HEK293T (cell line): ENCODE measurements at regions not wholly inside any gene's neighbourhood (a gene's known extent, or its start where the extent isn't known, plus 50 kb on each side); places are given as distances from the start of the nearest gene placed in this dataset.

Source experiments
- ARNT ChIP-seq: fragments of 450-650 bp; IDR thresholded peaks from 2 replicates; pipeline ENCODE4 v1.6.1; 2017; ENCODE audit warnings: mild to moderate bottlenecking
- ELF4 ChIP-seq: fragments of 450-650 bp; IDR thresholded peaks from 2 replicates; pipeline ENCODE4 v1.6.1; 2017; ENCODE audit warnings: antibody characterized with exemption
- FOXA1 ChIP-seq: fragments of 450-650 bp; IDR thresholded peaks from 2 replicates; pipeline ENCODE4 v1.6.1; 2016; ENCODE audit warnings: mild to moderate bottlenecking
- FOXK2 ChIP-seq: fragments of 450-650 bp; IDR thresholded peaks from 2 replicates; pipeline ENCODE4 v1.6.1; 2016; ENCODE audit warnings: mild to moderate bottlenecking
- FOXM1 ChIP-seq: fragments of 450-650 bp; IDR thresholded peaks from 2 replicates; pipeline ENCODE4 v1.6.1; 2017; ENCODE audit warnings: mild to moderate bottlenecking, borderline replicate concordance
- HDGF ChIP-seq: fragments of 450-650 bp; IDR thresholded peaks from 2 replicates; pipeline ENCODE4 v1.6.1; 2017; ENCODE audit warnings: antibody characterized with exemption, borderline replicate concordance
- L3MBTL2 ChIP-seq: fragments of 450-650 bp; conservative IDR thresholded peaks from 2 replicates; pipeline ENCODE4 v1.6.1; 2016; ENCODE audit warnings: mild to moderate bottlenecking
- LEF1 ChIP-seq: fragments of 450-650 bp; IDR thresholded peaks from 2 replicates; pipeline ENCODE4 v1.6.1; 2017; ENCODE audit warnings: mild to moderate bottlenecking, borderline replicate concordance
- NFRKB ChIP-seq: fragments of 450-650 bp; IDR thresholded peaks from 2 replicates; pipeline ENCODE4 v1.6.1; 2016; ENCODE audit warnings: mild to moderate bottlenecking, moderate library complexity
- SP1 ChIP-seq: fragments of 450-650 bp; IDR thresholded peaks from 2 replicates; pipeline ENCODE4 v1.6.1; 2017
- SUZ12 ChIP-seq: fragments of 450-650 bp; IDR thresholded peaks from 2 replicates; pipeline ENCODE4 v1.6.1; 2016; ENCODE audit warnings: mild to moderate bottlenecking
- TARDBP ChIP-seq: fragments of 450-650 bp; IDR thresholded peaks from 2 replicates; pipeline ENCODE4 v1.6.1; 2016
- ZNF384 ChIP-seq: fragments of 450-650 bp; IDR thresholded peaks from 2 replicates; pipeline ENCODE4 v1.6.1; 2016

DNA sequence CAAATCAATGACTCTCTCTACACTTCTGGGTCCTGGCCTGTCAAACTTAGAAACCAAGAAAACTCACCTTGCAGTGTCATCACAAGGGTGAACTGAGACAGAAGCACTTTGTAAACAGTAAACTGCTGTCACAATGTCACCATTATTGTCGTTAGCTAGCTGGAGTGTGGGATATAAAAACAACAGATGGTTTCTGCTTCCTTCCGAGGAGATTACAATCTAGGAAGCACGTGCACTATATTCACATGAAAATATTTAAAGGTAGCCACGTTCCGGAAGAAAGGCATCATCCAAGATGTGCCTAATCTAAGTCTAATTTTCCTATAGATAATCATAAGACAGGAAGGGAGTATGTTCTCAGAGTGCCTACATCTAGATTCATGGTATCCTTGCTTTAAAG is 64.7 kb upstream of the ACSL1 start:
- no peak for TF ChIP-seq SP1
- no peak for TF ChIP-seq ELF4
- no peak for TF ChIP-seq FOXM1
- TF ChIP-seq FOXA1, result no peak
- TF ChIP-seq TARDBP, result no peak
- no peak for TF ChIP-seq ARNT
- TF ChIP-seq FOXK2, result no peak
- TF ChIP-seq L3MBTL2, result no peak
- no peak for TF ChIP-seq SUZ12
- TF ChIP-seq NFRKB, result no peak
- TF ChIP-seq LEF1, result no peak
- TF ChIP-seq HDGF, result no peak
- no peak for TF ChIP-seq ZNF384
